ENCODE measurements at regions not wholly inside any gene's neighbourhood (a gene's known extent, or its start where the extent isn't known, plus 50 kb on each side); places are given as distances from the start of the nearest gene placed in this dataset.
A peak's percentile ranks its signal among the peaks of the same experiment; 100 is the strongest.

- no peak for DNase-seq
These were observed 64.7 kb downstream of the ARRDC4 start for GRCh38 chr15:98025237-98025636.

- no peak for DNase-seq
These were observed 74.2 kb downstream of the ARRDC4 start for GRCh38 chr15:98034731-98035130.

DNA sequence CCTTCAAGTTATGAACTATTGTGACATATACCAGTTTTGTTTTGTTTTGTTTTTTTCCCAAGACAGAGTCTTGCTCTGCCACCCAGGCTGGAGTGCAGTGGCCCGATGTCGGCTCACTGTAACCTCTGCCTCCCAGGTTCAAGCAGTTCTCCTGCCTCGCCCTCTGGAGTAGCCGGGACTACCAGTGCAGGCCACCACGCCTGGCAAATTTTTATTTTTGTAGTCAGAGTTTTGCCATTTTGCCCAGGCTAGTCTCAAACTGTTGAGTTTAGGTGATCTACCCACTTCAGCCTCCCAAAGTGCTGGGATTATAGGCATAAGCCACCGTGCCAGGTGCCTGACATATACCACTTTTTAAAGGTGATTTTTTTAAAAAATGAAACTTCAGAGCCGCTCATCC, 74.6 kb downstream of the ARRDC4 start:
- DNase-seq: no peak

DNA sequence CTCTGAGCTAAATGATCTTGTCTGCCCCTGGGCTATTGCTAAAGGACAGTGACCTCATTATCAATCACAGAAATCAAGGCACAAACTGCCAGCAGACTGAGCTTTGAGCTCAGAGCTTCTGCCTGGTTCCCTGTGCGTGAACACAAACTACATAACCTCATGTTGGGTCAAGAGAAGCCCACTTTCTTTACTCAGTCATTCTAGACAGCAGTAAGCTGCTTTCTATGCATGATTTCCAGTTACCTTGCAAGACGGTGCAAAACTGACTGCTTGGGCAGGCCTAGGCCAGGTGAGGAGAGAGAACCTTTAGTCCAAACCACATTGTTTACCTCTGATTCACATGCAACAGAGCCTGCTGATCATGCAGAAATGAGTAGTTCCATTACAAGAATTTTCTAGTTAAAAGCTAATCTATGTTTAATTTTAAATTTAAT, 75.1 kb downstream of the ARRDC4 start:
- no peak for DNase-seq

DNA sequence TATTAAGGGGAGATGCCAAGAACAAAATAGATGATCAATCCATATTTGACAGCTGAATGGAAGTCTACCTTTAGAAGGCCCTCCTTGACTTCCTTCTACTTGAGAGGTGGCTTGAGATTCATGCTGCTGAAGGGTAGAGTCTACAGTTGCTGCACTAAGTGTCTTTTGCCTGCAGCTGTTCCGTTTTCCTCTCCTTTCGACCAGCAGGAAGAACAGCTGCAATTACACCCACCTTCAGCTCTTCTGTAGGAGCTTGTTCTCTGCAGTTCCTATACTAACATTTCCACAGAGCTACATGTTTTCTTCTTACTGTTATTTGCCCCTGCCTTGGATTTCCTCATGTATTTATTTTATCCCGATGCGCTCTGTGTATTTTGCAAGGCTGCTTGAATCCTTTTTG, 79.1 kb downstream of the ARRDC4 start:
- DNase-seq: no peak

GRCh38 chr15:98040146-98040545, 79.6 kb downstream of the ARRDC4 start:
- DNase-seq: no peak

- no peak for DNase-seq
These were observed 82.9 kb downstream of the ARRDC4 start for GRCh38 chr15:98043160-98044014.

DNA sequence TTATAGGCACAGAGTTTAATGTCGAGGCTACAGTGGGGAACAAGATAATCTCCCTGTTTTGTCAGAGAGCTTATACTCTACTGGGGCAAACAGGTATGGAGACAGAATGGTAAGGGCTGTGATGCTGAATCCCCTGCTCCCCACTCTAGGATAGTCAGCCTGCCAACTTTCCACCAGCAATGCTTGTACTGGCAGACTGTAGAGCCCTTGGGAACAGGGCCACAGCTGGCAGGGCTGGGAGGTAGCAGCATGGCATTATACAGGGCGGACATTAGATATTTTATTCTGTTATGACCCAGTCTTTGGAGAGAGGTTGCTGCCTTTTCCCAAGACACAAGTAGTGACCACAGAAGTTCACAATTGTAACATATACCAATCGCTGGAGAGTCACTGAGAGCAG, 91.2 kb downstream of the ARRDC4 start:
- no peak for DNase-seq

GRCh38 chr15:98057453-98057852, 97.0 kb downstream of the ARRDC4 start:
- no peak for DNase-seq

DNA sequence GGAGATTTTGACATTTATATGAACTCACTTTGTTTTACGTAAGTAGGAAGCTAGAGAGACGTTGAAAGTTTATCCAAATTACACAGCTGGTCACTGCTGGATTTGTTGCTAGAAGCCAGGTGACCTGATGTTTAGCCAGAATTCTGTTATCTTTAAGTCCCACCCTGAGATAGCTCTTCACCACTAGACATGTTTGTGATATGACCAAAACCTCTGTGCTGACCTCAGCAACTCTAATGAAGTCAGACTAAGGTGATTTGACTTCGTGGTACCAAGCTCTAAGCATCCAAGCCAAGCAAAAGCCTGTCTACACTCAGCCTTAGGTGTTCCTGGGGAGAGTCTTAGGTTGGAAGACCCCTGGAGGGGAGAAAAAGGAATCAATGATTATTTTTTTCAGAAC, 102.4 kb downstream of the ARRDC4 start:
- no peak for DNase-seq

DNA sequence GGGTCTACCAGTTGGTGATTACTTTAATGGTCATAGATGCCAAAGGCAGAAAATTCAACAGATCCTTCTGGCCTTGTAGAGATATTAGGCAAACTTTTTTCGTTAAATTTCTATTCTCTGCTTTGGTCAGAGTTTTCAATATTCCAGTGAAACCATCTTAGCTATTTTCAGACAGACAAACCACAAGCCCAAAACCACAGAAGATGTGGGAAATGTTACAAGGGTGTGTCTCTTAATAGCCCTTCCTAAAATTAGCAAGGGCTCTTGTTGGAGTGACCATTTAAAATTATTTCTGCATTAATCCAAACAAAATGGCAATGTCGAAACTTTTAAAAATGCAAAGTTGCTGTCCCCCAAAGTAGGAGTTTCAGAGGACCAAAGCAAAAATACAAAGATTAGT, 102.8 kb downstream of the ARRDC4 start:
- no peak for DNase-seq

GRCh38 chr15:98063871-98064270, 103.4 kb downstream of the ARRDC4 start:
- DNase-seq: no peak

DNA sequence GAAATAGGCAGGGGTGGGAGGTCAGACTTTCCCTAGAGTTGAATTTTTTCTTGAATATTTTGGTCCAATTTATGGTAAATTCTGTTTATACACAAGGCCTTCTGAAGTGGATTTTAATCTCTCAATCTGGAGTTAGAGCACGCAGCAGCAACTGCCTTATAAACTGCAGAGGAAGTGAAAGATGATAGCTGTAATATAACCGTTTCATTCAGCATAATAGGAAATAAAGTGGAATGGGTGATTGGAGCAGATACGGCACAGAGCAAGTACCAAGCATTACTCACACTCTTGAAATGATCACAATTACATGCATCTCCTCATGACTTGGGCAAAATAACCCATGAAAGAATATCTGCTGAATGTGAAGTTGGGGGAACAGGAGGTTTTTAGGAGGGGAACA, 106.8 kb downstream of the ARRDC4 start:
- no peak for DNase-seq

- no peak for DNase-seq
These were observed 108.8 kb downstream of the ARRDC4 start for GRCh38 chr15:98069256-98069655.

GRCh38 chr15:98070137-98070536, 109.6 kb downstream of the ARRDC4 start:
- no peak for DNase-seq

DNA sequence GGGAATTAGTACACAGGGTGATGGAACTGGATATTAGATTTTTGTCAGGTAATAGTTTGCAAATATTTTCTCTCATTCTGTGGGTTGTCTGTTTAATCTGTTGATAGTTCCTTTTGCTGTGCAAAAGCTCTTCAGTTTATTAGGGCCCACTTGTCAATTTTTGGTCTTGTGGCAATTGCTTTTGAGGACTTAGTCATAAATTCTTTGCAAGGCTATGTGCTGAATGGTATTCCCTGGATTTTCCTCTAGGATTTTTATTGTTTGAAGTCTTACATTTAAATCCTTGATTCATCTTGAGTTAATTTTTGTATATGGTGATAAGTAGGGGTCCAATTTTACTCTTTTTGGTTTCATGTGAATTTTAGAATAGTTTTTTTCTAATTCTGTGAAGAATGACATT, 111.3 kb downstream of the ARRDC4 start:
- DNase-seq: no peak

- DNase-seq: no peak
These were observed 114.9 kb downstream of the ARRDC4 start for GRCh38 chr15:98075441-98075840.

DNA sequence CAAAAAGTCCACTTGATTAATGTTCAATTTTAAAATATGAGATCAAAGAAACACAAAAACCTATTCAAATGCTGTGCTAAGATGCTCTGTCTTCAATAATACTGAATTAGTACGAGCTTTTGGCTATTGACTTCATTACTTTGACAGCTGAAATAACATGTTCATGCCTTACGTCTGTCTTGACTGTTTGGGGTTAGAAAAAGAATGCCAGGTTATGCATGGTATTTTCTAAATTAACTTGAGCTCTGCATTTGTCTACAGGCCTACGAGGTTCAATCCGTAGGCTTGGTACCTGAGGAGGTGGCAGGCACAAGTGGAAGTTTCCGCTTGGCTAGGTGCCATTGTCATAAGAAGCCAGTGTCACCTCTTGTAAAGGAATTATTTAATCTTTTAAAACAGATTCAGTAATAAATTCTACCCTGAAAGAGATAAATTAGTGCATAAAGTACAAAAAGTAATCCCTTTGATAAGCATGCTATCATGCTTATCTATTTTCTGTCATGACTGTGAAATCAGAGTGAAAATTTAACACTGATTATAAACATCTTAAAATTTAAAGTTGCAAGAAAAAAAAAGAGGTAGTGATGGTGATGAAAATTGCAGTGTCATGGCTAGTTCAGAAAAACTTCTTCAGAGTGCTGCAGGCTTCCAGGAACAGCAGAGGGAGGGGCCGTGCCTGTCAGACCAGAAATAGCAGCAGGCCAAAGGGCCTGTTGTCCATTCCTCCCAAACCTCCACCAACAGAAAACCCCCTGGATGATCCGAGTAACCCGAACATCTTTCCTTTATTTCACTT, 115.7 kb downstream of the ARRDC4 start:
- no peak for DNase-seq

GRCh38 chr15:98077186-98077585, 116.7 kb downstream of the ARRDC4 start:
- no peak for DNase-seq

DNA sequence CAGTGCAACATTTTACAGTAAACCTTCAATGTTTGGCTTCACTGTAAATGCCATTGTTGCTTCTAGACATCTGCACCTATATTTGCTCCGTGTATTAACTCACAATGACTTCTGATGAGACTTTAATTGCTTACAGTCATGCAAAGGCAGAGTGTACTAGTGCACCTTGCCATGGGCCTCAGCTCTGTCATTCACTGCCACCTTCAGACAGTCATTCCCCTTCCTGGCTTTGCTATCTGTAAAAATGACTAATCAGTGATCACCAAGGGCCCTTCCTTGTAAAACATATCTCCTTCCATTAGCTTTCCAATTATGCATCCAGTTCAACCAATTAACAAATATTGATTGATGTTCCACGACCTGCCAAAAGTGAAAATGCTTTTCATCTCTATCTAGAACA, 120.3 kb downstream of the ARRDC4 start:
- DNase-seq: no peak

- DNase-seq: no peak
These were observed 122.9 kb downstream of the ARRDC4 start for GRCh38 chr15:98083203-98083910.

- peak; percentile 8 for DNase-seq
These were observed 124.6 kb downstream of the ARRDC4 start for GRCh38 chr15:98085003-98085639.

All from NCI-H748 treated with DMSO at 0.1 percent for 48 hours (cell line).